OCI-LY1 (cell line): ENCODE measurements at regions not wholly inside any gene's neighbourhood (a gene's known extent, or its start where the extent isn't known, plus 50 kb on each side); places are given as distances from the start of the nearest gene placed in this dataset.

Experiments used
- CTCF ChIP-seq: fragments of 200-600 bp; sonication (generic), shearing (Covaris generic); IDR thresholded peaks from 2 replicates; pipeline ENCODE4 v1.5.1; 2017; ENCODE audit warnings: mild to moderate bottlenecking, antibody characterized with exemption, low read length, moderate library complexity, mixed read lengths
- EZH2 ChIP-seq: fragments of 200-600 bp; sonication (generic), shearing (Covaris generic); IDR thresholded peaks from 2 replicates; pipeline ENCODE4 v1.8.0; 2017; ENCODE audit warnings: borderline replicate concordance, mixed run types, mild to moderate bottlenecking, antibody characterized with exemption, low read length, moderate library complexity, mixed read lengths

GRCh38 chr14:65878586-65878985 is 466.1 kb downstream of the FUT8 start:
- TF ChIP-seq CTCF (no peak), EZH2 (no peak)
